GM12878 (cell line): ENCODE measurements at regions not wholly inside any gene's neighbourhood (a gene's known extent, or its start where the extent isn't known, plus 50 kb on each side); places are given as distances from the start of the nearest gene placed in this dataset.

Experiments
- CTCF ChIP-seq, 3 experiments: IDR thresholded peaks in 2 of 3; conservative IDR thresholded peaks in 1 of 3; 2 replicates each; pipeline ENCODE4 v1.5.1; 2011; ENCODE audit warnings: low read depth in 3 of 3, low read length in 3 of 3, mild to moderate bottlenecking in 3 of 3, control low read depth in 2 of 3, moderate library complexity in 2 of 3, inconsistent platforms in 1 of 3, mixed read lengths in 1 of 3; ENCODE audit not compliant: control insufficient read depth in 2 of 3, insufficient read depth in 1 of 3; ENCODE audit errors: extremely low read depth in 1 of 3
- KAT2A ChIP-seq: conservative IDR thresholded peaks from 2 replicates; pipeline ENCODE4 v1.6.1; 2011; ENCODE audit warnings: low read depth, low read length; ENCODE audit not compliant: control insufficient read depth
- MAX ChIP-seq: IDR thresholded peaks from 2 replicates; pipeline ENCODE4 v1.6.1; 2012; ENCODE audit warnings: low read depth, low read length, improper control_type of control experiment
- POLR2A ChIP-seq: IDR thresholded peaks from 2 replicates; pipeline ENCODE4 v1.6.1; 2011; ENCODE audit warnings: low read depth, mild to moderate bottlenecking, low read length
- SRF ChIP-seq, 2 experiments: IDR thresholded peaks; 2 replicates each; pipeline ENCODE4 v1.6.1; 2011; ENCODE audit warnings: low read depth in 2 of 2, low read length in 2 of 2, mild to moderate bottlenecking in 1 of 2, moderate library complexity in 1 of 2
- SUZ12 ChIP-seq: fragments of 200-600 bp; sonication (generic); IDR thresholded peaks from one replicate; pipeline ENCODE4 v1.6.1; 2018; ENCODE audit warnings: antibody characterized with exemption, mild to moderate bottlenecking; ENCODE audit not compliant: unreplicated experiment
- TCF3 ChIP-seq: IDR thresholded peaks from 2 replicates; pipeline ENCODE4 v1.6.1; 2012; ENCODE audit warnings: low read depth, mild to moderate bottlenecking, low read length, borderline replicate concordance; ENCODE audit not compliant: insufficient read depth
- USF2 ChIP-seq: IDR thresholded peaks from 2 replicates; pipeline ENCODE4 v1.6.1; 2011; ENCODE audit warnings: low read depth, low read length, improper control_type of control experiment, borderline replicate concordance
- ZNF592 ChIP-seq: fragments of 450-650 bp; IDR thresholded peaks from 2 replicates; pipeline ENCODE4 v1.6.1; 2017; ENCODE audit warnings: mild to moderate bottlenecking, moderate library complexity

- TF ChIP-seq SRF (IDR thresholded peaks at IDR 0.05; ENCODE audit: low read depth in 2 of 2, low read length in 2 of 2) (no peak), CTCF (IDR thresholded peaks at IDR 0.05 in 2 of 3, conservative IDR thresholded peaks at IDR 0.05 in 1 of 3; ENCODE audit: control insufficient read depth in 2 of 3, extremely low read depth in 1 of 3, insufficient read depth in 1 of 3, low read depth in 3 of 3, low read length in 3 of 3) (no peak), TCF3 (no peak), KAT2A (no peak), MAX (no peak), USF2 (no peak), SUZ12 (no peak), POLR2A (no peak), ZNF592 (no peak)
Measured at GRCh38 chr3:94378322-94378721, 315.5 kb downstream of the NSUN3 start.
